ENCODE measurements at regions not wholly inside any gene's neighbourhood (a gene's known extent, or its start where the extent isn't known, plus 50 kb on each side); places are given as distances from the start of the nearest gene placed in this dataset.

DNA sequence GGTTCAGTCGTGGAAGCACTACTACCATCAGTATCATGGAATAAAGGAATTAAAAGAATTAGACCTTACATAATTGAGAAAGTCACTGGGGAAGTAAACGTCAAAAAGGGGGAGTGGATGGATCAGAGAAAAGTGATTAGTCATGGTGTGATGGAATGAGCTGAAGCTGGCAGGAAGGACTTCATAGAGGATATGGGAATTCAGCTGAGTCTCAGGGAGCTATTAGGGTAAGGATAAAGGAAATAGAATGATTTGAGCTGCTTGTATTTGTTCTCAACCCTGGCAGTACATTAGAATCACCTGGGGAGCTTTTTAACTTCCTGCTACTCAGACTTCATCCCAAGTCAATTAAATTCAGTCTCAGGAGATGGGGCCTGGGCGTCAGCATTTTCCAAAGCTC, 53.4 kb upstream of the SETBP1 start:
- DNase-seq (ENCODE audit: low read depth, low spot score): peak; percentile 29

DNA sequence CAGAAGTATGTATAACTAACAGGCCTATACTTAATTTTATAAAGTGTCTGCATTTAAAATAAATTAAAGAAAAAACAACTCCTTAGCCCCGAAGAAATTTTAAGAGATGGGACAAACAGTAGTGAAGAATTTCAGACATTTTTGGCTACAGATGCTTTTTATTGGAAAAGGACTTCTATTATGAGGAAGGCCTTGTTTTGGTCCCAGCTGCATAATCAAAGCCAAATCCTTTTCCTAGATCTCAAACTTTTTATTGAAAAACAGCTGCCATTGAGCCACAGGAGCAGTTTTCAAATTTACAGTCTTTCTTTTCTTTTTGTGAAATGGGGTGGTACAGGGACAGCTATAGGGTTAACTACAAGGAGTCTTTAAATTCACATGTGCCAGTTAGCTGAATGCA, 51.3 kb upstream of the SETBP1 start:
- DNase-seq (ENCODE audit: low read depth, low spot score): no peak

DNA sequence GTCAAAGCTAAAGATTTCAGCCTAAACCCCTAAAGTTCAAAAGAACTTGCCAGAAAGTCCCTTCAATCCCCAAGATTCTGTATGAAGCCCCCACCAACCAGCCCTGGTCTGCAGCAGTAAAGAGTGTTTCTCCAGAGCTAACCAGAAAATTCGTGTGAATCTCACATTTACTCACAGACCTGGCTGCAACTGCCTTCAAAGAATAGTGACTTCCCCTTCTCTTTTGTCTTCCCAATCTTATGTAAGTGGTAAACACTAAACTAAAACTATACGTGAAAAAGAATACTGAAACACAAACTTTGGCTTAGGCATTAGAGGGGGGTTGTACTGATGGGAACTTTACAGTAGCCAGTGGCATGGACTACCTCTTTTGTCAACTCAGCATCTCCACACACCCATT, 50.6 kb upstream of the SETBP1 start:
- DNase-seq (ENCODE audit: low read depth, low spot score): no peak
